ENCODE measurements at regions not wholly inside any gene's neighbourhood (a gene's known extent, or its start where the extent isn't known, plus 50 kb on each side); places are given as distances from the start of the nearest gene placed in this dataset.

- H3K4me1 ChIP-seq (ENCODE audit: insufficient read depth, low read length, severe bottlenecking) = no peaks in the 10 kb centered on the region
- no peaks in the 10 kb centered on the region for H4K20me1 ChIP-seq (ENCODE audit: insufficient read depth, low read length)
- no peaks in the 10 kb centered on the region for H3K79me2 ChIP-seq (ENCODE audit: insufficient read depth, low read length)
- H3K9ac ChIP-seq (ENCODE audit: low read length) = no peak overlapping the region
- H3F3A ChIP-seq (ENCODE audit: insufficient read depth, low read length) = no peaks in the 10 kb centered on the region
- TF ChIP-seq EZH2 (IDR thresholded peaks at IDR 0.05; ENCODE audit: borderline replicate concordance, low read length) (no peak), CTCF (IDR thresholded peaks at IDR 0.05; ENCODE audit: low read length) (no peak)
- no peaks in the 10 kb centered on the region for H3K27me3 ChIP-seq (ENCODE audit: insufficient read depth, low read length)
- no peak overlapping the region for H3K4me2 ChIP-seq (ENCODE audit: low read length)
- no peaks in the 10 kb centered on the region for H3K9me2 ChIP-seq (ENCODE audit: low read depth, low read length)
- H3K36me3 ChIP-seq (ENCODE audit: insufficient read depth, low read length) = no peaks in the 10 kb centered on the region
- H3K9me3 ChIP-seq (ENCODE audit: low read length) = no peaks in the 10 kb centered on the region
- no peak overlapping the region for H3K4me3 ChIP-seq (ENCODE audit: low read depth, low read length, poor library complexity, severe bottlenecking)
- no peak overlapping the region for H3K27ac ChIP-seq (ENCODE audit: low read depth, low read length, poor library complexity, severe bottlenecking)
- H2AFZ ChIP-seq (ENCODE audit: low read length) = no peak overlapping the region
Observed at GRCh38 chr15:29398907-29399306, 129.3 kb upstream of the NSMCE3 start.

- no peaks in the 10 kb centered on the region for H4K20me1 ChIP-seq (ENCODE audit: insufficient read depth, low read length)
- H3K27me3 ChIP-seq (ENCODE audit: insufficient read depth, low read length) = no peaks in the 10 kb centered on the region
- H3F3A ChIP-seq (ENCODE audit: insufficient read depth, low read length) = no peaks in the 10 kb centered on the region
- H3K79me2 ChIP-seq (ENCODE audit: insufficient read depth, low read length) = no peaks in the 10 kb centered on the region
- no peak overlapping the region for H3K9ac ChIP-seq (ENCODE audit: low read length)
- H3K4me3 ChIP-seq (ENCODE audit: low read depth, low read length, poor library complexity, severe bottlenecking) = no peak overlapping the region
- H3K9me2 ChIP-seq (ENCODE audit: low read depth, low read length) = no peaks in the 10 kb centered on the region
- H3K36me3 ChIP-seq (ENCODE audit: insufficient read depth, low read length) = no peaks in the 10 kb centered on the region
- no peaks in the 10 kb centered on the region for H3K9me3 ChIP-seq (ENCODE audit: low read length)
- no peak overlapping the region for H2AFZ ChIP-seq (ENCODE audit: low read length)
- no peak overlapping the region for H3K4me2 ChIP-seq (ENCODE audit: low read length)
- H3K4me1 ChIP-seq (ENCODE audit: insufficient read depth, low read length, severe bottlenecking) = no peaks in the 10 kb centered on the region
- H3K27ac ChIP-seq (ENCODE audit: low read depth, low read length, poor library complexity, severe bottlenecking) = no peak overlapping the region
- TF ChIP-seq EZH2 (IDR thresholded peaks at IDR 0.05; ENCODE audit: borderline replicate concordance, low read length) (no peak), CTCF (IDR thresholded peaks at IDR 0.05; ENCODE audit: low read length) (no peak)
Observed at GRCh38 chr15:29396176-29396811, 126.7 kb upstream of the NSMCE3 start.

GRCh38 chr15:29393443-29393842 is 123.8 kb upstream of the NSMCE3 start:
- Histone ChIP-seq H3K27me3 (ENCODE audit: insufficient read depth, low read length) (no peaks in the 10 kb centered on the region), H3K4me3 (ENCODE audit: low read depth, low read length, poor library complexity, severe bottlenecking) (no peak overlapping the region), H4K20me1 (ENCODE audit: insufficient read depth, low read length) (no peaks in the 10 kb centered on the region), H3K4me1 (ENCODE audit: insufficient read depth, low read length, severe bottlenecking) (no peaks in the 10 kb centered on the region), H3K9me2 (ENCODE audit: low read depth, low read length) (no peaks in the 10 kb centered on the region), H3K36me3 (ENCODE audit: insufficient read depth, low read length) (no peaks in the 10 kb centered on the region), H3K9me3 (ENCODE audit: low read length) (no peaks in the 10 kb centered on the region), H2AFZ (ENCODE audit: low read length) (no peak overlapping the region), H3K9ac (ENCODE audit: low read length) (no peak overlapping the region), H3K4me2 (ENCODE audit: low read length) (no peak overlapping the region), H3K79me2 (ENCODE audit: insufficient read depth, low read length) (no peaks in the 10 kb centered on the region), H3F3A (ENCODE audit: insufficient read depth, low read length) (no peaks in the 10 kb centered on the region), H3K27ac (ENCODE audit: low read depth, low read length, poor library complexity, severe bottlenecking) (no peak overlapping the region)
- no peak for TF ChIP-seq EZH2 (IDR thresholded peaks at IDR 0.05; ENCODE audit: borderline replicate concordance, low read length)
- no peak for TF ChIP-seq CTCF (IDR thresholded peaks at IDR 0.05; ENCODE audit: low read length)
